Lung (tissue), 11 donors: ENCODE measurements at regions not wholly inside any gene's neighbourhood (a gene's known extent, or its start where the extent isn't known, plus 50 kb on each side); places are given as distances from the start of the nearest gene placed in this dataset.

Experiments used
- ATAC-seq: fragments of 200-7000 bp; cut with Tn5 transposase; one replicate; pipeline ENCODE4 v1.9.1; 2020; ENCODE audit warnings: moderate number of reproducible peaks; ENCODE audit not compliant: insufficient read depth, low FRiP score
- DNase-seq, 3 donors: peaks; one replicate each; pipeline ENCODE4 v3.0.0-alpha.2; 2013 to 2017
- H3K27ac ChIP-seq, 2 donors: one replicate each; pipeline ENCODE4 v1.5.1; 2013; ENCODE audit warnings: mild to moderate bottlenecking in 2 of 2, moderate library complexity in 2 of 2, control low read depth in 1 of 2, inconsistent platforms in 1 of 2, low read depth in 1 of 2, low read length in 1 of 2
- H3K27me3 ChIP-seq, 3 donors: one replicate each; pipeline ENCODE4 v1.5.1; 2013; ENCODE audit warnings: low read length in 2 of 3; ENCODE audit not compliant: control insufficient read depth in 3 of 3, insufficient read depth in 3 of 3
- H3K36me3 ChIP-seq, 4 donors: one replicate each; pipeline ENCODE4 v1.5.1; 2013; ENCODE audit warnings: low read length in 4 of 4, mild to moderate bottlenecking in 1 of 4, moderate library complexity in 1 of 4; ENCODE audit not compliant: control insufficient read depth in 4 of 4, insufficient read depth in 4 of 4
- H3K4me1 ChIP-seq, 5 donors: one replicate each; pipeline ENCODE4 v1.5.1; 2013; ENCODE audit warnings: low read length in 5 of 5, mild to moderate bottlenecking in 2 of 5, moderate library complexity in 1 of 5; ENCODE audit not compliant: control insufficient read depth in 5 of 5, insufficient read depth in 5 of 5
- H3K4me3 ChIP-seq: one replicate; pipeline ENCODE4 v1.5.1; 2013; ENCODE audit warnings: mild to moderate bottlenecking, control low read depth, moderate library complexity
- H3K9ac ChIP-seq, 2 donors: one replicate each; pipeline ENCODE4 v1.5.1; 2013; ENCODE audit warnings: low read length in 2 of 2, control low read depth in 1 of 2; ENCODE audit not compliant: insufficient read depth in 1 of 2
- H3K9me3 ChIP-seq, 4 donors: one replicate each; pipeline ENCODE4 v1.5.1; 2013; ENCODE audit warnings: low read length in 3 of 4, mild to moderate bottlenecking in 1 of 4, moderate library complexity in 1 of 4; ENCODE audit not compliant: control insufficient read depth in 4 of 4, insufficient read depth in 3 of 4
- CTCF ChIP-seq: IDR thresholded peaks from 2 replicates; pipeline ENCODE4 v1.5.1; 2012; ENCODE audit warnings: mild to moderate bottlenecking; ENCODE audit errors: control extremely low read depth, extremely low read depth
- WGBS, 2 donors: extraction: QIAGEN DNeasy Blood & Tissue Kit; methylation state at CpG; one replicate each; pipeline ENCODE4 v1.1.7; 2013; 5-methylcytosine and 5-hydroxymethylcytosine counted together
- donor health status: control.
- donor health status: control.
- donor health status: Bipolar disorder and iron deficiency.
- donor health status: healthy.
- donor health status: DM: yes; HTN: yes; CAD: no.

GRCh38 chr3:31390466-31390865 lies 142.3 kb upstream of the STT3B start:
- DNase-seq, result no peak
- WGBS, 2 donors, result 97 to 100% methylated on average over 2 of the region's 2 CpGs
- Histone ChIP-seq H3K4me3 (no peak overlapping the region), H3K36me3 (no peaks in the 10 kb centered on the region), H3K27ac (no peak overlapping the region), H3K27me3 (no peaks in the 10 kb centered on the region), H3K9me3 (peaks cover 0 to 2% (median 0%) of the 10 kb centered on the region in 4 donors), H3K9ac (no peak overlapping the region), H3K4me1 (no peaks in the 10 kb centered on the region)
- TF ChIP-seq CTCF, result no peak
- no peak for ATAC-seq

GRCh38 chr3:31391150-31391549 lies 141.6 kb upstream of the STT3B start:
- Histone ChIP-seq H3K27ac (no peak overlapping the region), H3K4me1 (no peaks in the 10 kb centered on the region), H3K36me3 (no peaks in the 10 kb centered on the region), H3K4me3 (no peak overlapping the region), H3K27me3 (no peaks in the 10 kb centered on the region), H3K9me3 (peaks cover 0 to 2% (median 0%) of the 10 kb centered on the region in 4 donors), H3K9ac (no peak overlapping the region)
- TF ChIP-seq CTCF, result no peak
- DNase-seq (no peak), ATAC-seq (no peak)
- 58 to 65% methylated on average over 3 of the region's 3 CpGs for WGBS, 2 donors

- no peak overlapping the region for H3K4me3 ChIP-seq
- ATAC-seq (no peak), DNase-seq (no peak)
- no peak overlapping the region for H3K27ac ChIP-seq
- no peaks in the 10 kb centered on the region for H3K27me3 ChIP-seq
- no peaks in the 10 kb centered on the region for H3K4me1 ChIP-seq
- no peak for TF ChIP-seq CTCF
- H3K36me3 ChIP-seq, result no peaks in the 10 kb centered on the region
- no peaks in the 10 kb centered on the region for H3K9me3 ChIP-seq
- WGBS, 2 donors, result 90 to 93% methylated on average over 2 of the region's 2 CpGs
- no peak overlapping the region for H3K9ac ChIP-seq
These were observed 140.2 kb upstream of the STT3B start for GRCh38 chr3:31392568-31392967.

GRCh38 chr3:31399271-31399670 lies 133.5 kb upstream of the STT3B start:
- 13 to 34% methylated on average over 1 of the region's 1 CpG for WGBS, 2 donors
- Histone ChIP-seq H3K9me3 (no peaks in the 10 kb centered on the region), H3K27me3 (no peaks in the 10 kb centered on the region), H3K4me3 (no peak overlapping the region), H3K27ac (no peak overlapping the region), H3K9ac (no peak overlapping the region), H3K4me1 (no peaks in the 10 kb centered on the region), H3K36me3 (no peaks in the 10 kb centered on the region)
- ATAC-seq (no peak), DNase-seq (no peak)
- TF ChIP-seq CTCF, result no peak
